ENCODE measurements at regions not wholly inside any gene's neighbourhood (a gene's known extent, or its start where the extent isn't known, plus 50 kb on each side); places are given as distances from the start of the nearest gene placed in this dataset.

DNA sequence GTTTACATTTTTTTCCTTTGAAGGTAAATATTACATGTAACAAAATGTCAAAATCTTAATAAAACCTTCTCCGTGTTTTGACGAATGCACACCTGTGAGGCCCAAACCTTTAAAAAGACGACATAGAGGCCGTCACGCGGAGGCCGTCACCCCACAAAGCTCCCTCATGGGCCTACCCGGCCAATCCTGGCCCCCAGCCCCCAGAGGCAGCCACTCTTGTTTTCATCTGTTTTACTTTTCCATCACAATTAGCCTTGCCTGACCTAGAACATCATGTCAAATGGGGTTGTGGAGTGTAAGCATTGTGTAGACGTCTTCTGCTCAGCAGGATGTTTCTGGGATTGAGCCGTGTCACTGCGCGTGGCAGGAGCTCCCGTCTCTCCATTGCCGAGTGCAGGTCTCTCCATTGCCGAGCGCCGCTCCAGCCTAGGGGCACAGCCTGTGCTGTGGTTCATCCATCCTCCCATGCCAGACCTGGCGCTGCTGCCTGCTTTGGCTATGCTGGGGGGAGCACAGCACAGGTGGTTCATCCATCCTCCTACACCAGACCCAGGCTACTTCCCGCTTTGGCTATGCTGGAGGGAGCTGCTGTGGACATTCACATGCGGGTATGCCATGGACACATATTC lies 52.2 kb upstream of the IRX4 start:
- TF ChIP-seq, protein P1, sequence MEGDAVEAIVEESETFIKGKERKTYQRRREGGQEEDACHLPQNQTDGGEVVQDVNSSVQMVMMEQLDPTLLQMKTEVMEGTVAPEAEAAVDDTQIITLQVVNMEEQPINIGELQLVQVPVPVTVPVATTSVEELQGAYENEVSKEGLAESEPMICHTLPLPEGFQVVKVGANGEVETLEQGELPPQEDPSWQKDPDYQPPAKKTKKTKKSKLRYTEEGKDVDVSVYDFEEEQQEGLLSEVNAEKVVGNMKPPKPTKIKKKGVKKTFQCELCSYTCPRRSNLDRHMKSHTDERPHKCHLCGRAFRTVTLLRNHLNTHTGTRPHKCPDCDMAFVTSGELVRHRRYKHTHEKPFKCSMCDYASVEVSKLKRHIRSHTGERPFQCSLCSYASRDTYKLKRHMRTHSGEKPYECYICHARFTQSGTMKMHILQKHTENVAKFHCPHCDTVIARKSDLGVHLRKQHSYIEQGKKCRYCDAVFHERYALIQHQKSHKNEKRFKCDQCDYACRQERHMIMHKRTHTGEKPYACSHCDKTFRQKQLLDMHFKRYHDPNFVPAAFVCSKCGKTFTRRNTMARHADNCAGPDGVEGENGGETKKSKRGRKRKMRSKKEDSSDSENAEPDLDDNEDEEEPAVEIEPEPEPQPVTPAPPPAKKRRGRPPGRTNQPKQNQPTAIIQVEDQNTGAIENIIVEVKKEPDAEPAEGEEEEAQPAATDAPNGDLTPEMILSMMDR (IDR thresholded peaks at IDR 0.05 in 8 of 11, conservative IDR thresholded peaks at IDR 0.05 in 3 of 11) = no peak
- TF ChIP-seq POLR2A (IDR thresholded peaks at IDR 0.05) = no peak

Data from spleen (tissue), 7 donors.